WTC11 (cell line): ENCODE measurements at regions not wholly inside any gene's neighbourhood (a gene's known extent, or its start where the extent isn't known, plus 50 kb on each side); places are given as distances from the start of the nearest gene placed in this dataset.

ENCODE experiments used
- ATAC-seq: fragments of 200-7000 bp; cut with Tn5 transposase; 2 replicates; pipeline ENCODE4 v1.10.0; 2021; ENCODE audit warnings: mild to moderate bottlenecking, moderate library complexity
- CTCF ChIA-PET: fragments of 300-600 bp; sonication (Branson Sonifier 250); formaldehyde crosslinking; loops from one replicate; lab custom pipeline; 2021; ENCODE audit warnings: antibody characterized with exemption; lab: Charles Lee
- POLR2A ChIA-PET: fragments of 350-600 bp; sonication (Branson Sonifier 250); formaldehyde crosslinking; loops from one replicate; lab custom pipeline; 2021; ENCODE audit warnings: antibody characterized with exemption; lab: Charles Lee
- DNase-seq: peaks from one replicate; pipeline ENCODE4 v3.0.0; 2021; ENCODE audit warnings: low spot score
- H3K27ac Mint-ChIP-seq: 2 replicates; pipeline ENCODE4 v1.8.0; 2021; ENCODE audit warnings: mixed read lengths
- H3K27me3 Mint-ChIP-seq: 2 replicates; pipeline ENCODE4 v1.8.0; 2021; ENCODE audit warnings: low read depth, mild to moderate bottlenecking, moderate library complexity, mixed read lengths
- H3K36me3 Mint-ChIP-seq: 2 replicates; pipeline ENCODE4 v1.8.0; 2021; ENCODE audit warnings: mixed read lengths
- H3K4me1 Mint-ChIP-seq: 2 replicates; pipeline ENCODE4 v1.8.0; 2022; ENCODE audit warnings: mixed read lengths
- H3K4me3 Mint-ChIP-seq: 2 replicates; pipeline ENCODE4 v1.8.0; 2021; ENCODE audit warnings: mild to moderate bottlenecking, moderate library complexity, mixed read lengths
- H3K9me3 Mint-ChIP-seq: 2 replicates; pipeline ENCODE4 v1.8.0; 2021; ENCODE audit warnings: mixed read lengths
- E2F4 ChIP-seq: sonication (generic); formaldehyde crosslinking; IDR thresholded peaks from 2 replicates; pipeline ENCODE4 v1.8.1; 2022; ENCODE audit warnings: low read depth, mild to moderate bottlenecking, moderate library complexity, missing genetic modification reagents, borderline replicate concordance
- E2F5 ChIP-seq: sonication (generic); formaldehyde crosslinking; IDR thresholded peaks from 2 replicates; pipeline ENCODE4 v1.8.1; 2022; ENCODE audit warnings: mild to moderate bottlenecking, moderate library complexity, missing genetic modification reagents
- ERG ChIP-seq: fragments of 250-450 bp; sonication (Bioruptor Pico); IDR thresholded peaks from 2 replicates; pipeline ENCODE4 v1.8.0; 2021; ENCODE audit warnings: mild to moderate bottlenecking
- FOXK1 ChIP-seq: sonication (generic); formaldehyde crosslinking; IDR thresholded peaks from 2 replicates; pipeline ENCODE4 v1.8.0; 2022; ENCODE audit warnings: mild to moderate bottlenecking, moderate library complexity, missing genetic modification reagents
- FOXP4 ChIP-seq: sonication (generic); formaldehyde crosslinking; IDR thresholded peaks from 2 replicates; pipeline ENCODE4 v1.8.0; 2022; ENCODE audit warnings: mild to moderate bottlenecking, missing genetic modification reagents
- JUN ChIP-seq: sonication (generic); formaldehyde crosslinking; IDR thresholded peaks from 2 replicates; pipeline ENCODE4 v1.8.0; 2023; ENCODE audit warnings: mild to moderate bottlenecking, missing genetic modification reagents
- PRDM15 ChIP-seq: sonication (generic); formaldehyde crosslinking; IDR thresholded peaks from 2 replicates; pipeline ENCODE4 v1.8.0; 2022; ENCODE audit warnings: missing genetic modification reagents
- RORB ChIP-seq: fragments of 250-450 bp; sonication (Bioruptor Pico); IDR thresholded peaks from 2 replicates; pipeline ENCODE4 v1.9.0; 2021; ENCODE audit warnings: mild to moderate bottlenecking
- SMAD3 ChIP-seq: sonication (generic); formaldehyde crosslinking; IDR thresholded peaks from 2 replicates; pipeline ENCODE4 v1.8.0; 2022; ENCODE audit warnings: missing genetic modification reagents, mild to moderate bottlenecking, borderline replicate concordance
- SMAD4 ChIP-seq: sonication (generic); formaldehyde crosslinking; IDR thresholded peaks from 2 replicates; pipeline ENCODE4 v1.8.0; 2022; ENCODE audit warnings: mild to moderate bottlenecking, missing genetic modification reagents
- STAT6 ChIP-seq: sonication (generic); formaldehyde crosslinking; conservative IDR thresholded peaks from 2 replicates; pipeline ENCODE4 v1.8.1; 2023; ENCODE audit warnings: mild to moderate bottlenecking, low read depth, missing genetic modification reagents, moderate library complexity
- ZNF396 ChIP-seq: fragments of 250-450 bp; sonication (Bioruptor Pico); IDR thresholded peaks from 2 replicates; pipeline ENCODE4 v1.8.0; 2021; ENCODE audit warnings: mild to moderate bottlenecking, moderate library complexity, borderline replicate concordance
- ZNF416 ChIP-seq: fragments of 250-450 bp; sonication (Bioruptor Pico); IDR thresholded peaks from 2 replicates; pipeline ENCODE4 v1.9.0; 2021; ENCODE audit warnings: mild to moderate bottlenecking, inconsistent platforms
- ZSCAN18 ChIP-seq: fragments of 250-450 bp; sonication (Bioruptor Pico); IDR thresholded peaks from 2 replicates; pipeline ENCODE4 v2.1.2; 2022; ENCODE audit warnings: mild to moderate bottlenecking, moderate library complexity

GRCh38 chr5:59955241-59955640 lies 61.7 kb upstream of the PDE4D start (continued):
- TF ChIP-seq RORB (no peak), PRDM15 (CRISPR knock-in tag) (no peak), ZNF396 (CRISPR knock-in tag) (no peak), ZNF416 (CRISPR knock-in tag) (no peak), STAT6 (CRISPR knock-in tag) (no peak), E2F5 (CRISPR knock-in tag) (no peak)
- TF ChIP-seq, all 79 proteins: peak for 0

- ATAC-seq: no peak
- peaks cover 3% of the 10 kb centered on the region; the same call in 1 of the 2 replicates for H3K9me3 Mint-ChIP-seq
- ChIA-PET POLR2A (no interaction called here), CTCF (no interaction called here)
- no peak for DNase-seq
- TF ChIP-seq ERG (no peak), JUN (CRISPR knock-in tag) (no peak), E2F5 (CRISPR knock-in tag) (no peak), E2F4 (CRISPR knock-in tag) (no peak), FOXP4 (CRISPR knock-in tag) (no peak), SMAD4 (no peak), FOXK1 (CRISPR knock-in tag) (no peak), SMAD3 (no peak), ZSCAN18 (CRISPR knock-in tag) (no peak)
- H3K4me1 Mint-ChIP-seq: peaks cover 16% of the 10 kb centered on the region
- H3K4me3 Mint-ChIP-seq: no peak overlapping the region
- H3K27ac Mint-ChIP-seq: no peak overlapping the region
- no peaks in the 10 kb centered on the region for H3K27me3 Mint-ChIP-seq
- no peaks in the 10 kb centered on the region for H3K36me3 Mint-ChIP-seq
Observed at GRCh38 chr5:59943452-59944113, 50.1 kb upstream of the PDE4D start.
